ENCODE measurements at regions not wholly inside any gene's neighbourhood (a gene's known extent, or its start where the extent isn't known, plus 50 kb on each side); places are given as distances from the start of the nearest gene placed in this dataset.

GRCh38 chr2:133854603-133855200 lies 286.4 kb upstream of the NCKAP5 start:
- Mint-ChIP-seq H3K4me1 (no peaks in the 10 kb centered on the region), H3K27ac (no peak overlapping the region), H3K27me3 (ENCODE audit: low read depth) (peaks cover 13% of the 10 kb centered on the region), H3K4me3 (no peak overlapping the region), H3K9me3 (peaks cover 25 to 32% of the 10 kb centered on the region in 2 experiments), H3K36me3 (ENCODE audit: insufficient read depth in 1 of 3, low read depth in 3 of 3) (peaks cover 7 to 13% (median 8%) of the 10 kb centered on the region in 3 experiments)
- no CpG with 5 or more reads among the region's 5 CpGs for WGBS (ENCODE audit: extremely low coverage, insufficient read length, low lambda C conversion rate)
- H4K5ac ChIP-seq (ENCODE audit: insufficient read length, low read depth, low read length) = no peak overlapping the region
- no peaks in the 10 kb centered on the region for H3K79me1 ChIP-seq (ENCODE audit: insufficient read depth, low read depth, low read length, poor library complexity, severe bottlenecking)
- no peaks in the 10 kb centered on the region for H3K23me2 ChIP-seq (ENCODE audit: insufficient read length, low read depth, low read length, poor library complexity, severe bottlenecking)
- H3T11ph ChIP-seq (ENCODE audit: low read length) = no peak overlapping the region
- no peaks in the 10 kb centered on the region for H3K4me1 ChIP-seq (ENCODE audit: insufficient read depth, low read length)
- H3K79me2 ChIP-seq (ENCODE audit: insufficient read depth, low read length) = no peaks in the 10 kb centered on the region
- H2AK5ac ChIP-seq (ENCODE audit: insufficient read length, low read length) = no peak overlapping the region
- no peak overlapping the region for H4K8ac ChIP-seq (replicated peaks; ENCODE audit: insufficient read length, low read depth, low read length)
- no peaks in the 10 kb centered on the region for H4K20me1 ChIP-seq (ENCODE audit: control insufficient read depth, insufficient read depth, insufficient read length)
- no peak overlapping the region for H2BK20ac ChIP-seq (ENCODE audit: low read depth, low read length, poor library complexity, severe bottlenecking)
- no peak overlapping the region for H3K23ac ChIP-seq (ENCODE audit: insufficient read length, low read depth, low read length)
- no peak overlapping the region for H3K4me2 ChIP-seq (ENCODE audit: insufficient read depth, insufficient read length, low read length)
- H2AFZ ChIP-seq (ENCODE audit: low read length) = no peak overlapping the region
- H3K18ac ChIP-seq (ENCODE audit: insufficient read length, low read depth, low read length) = no peak overlapping the region
- H3K14ac ChIP-seq (ENCODE audit: insufficient read depth, low read length) = no peak overlapping the region
- H4K91ac ChIP-seq (ENCODE audit: insufficient read length, low read depth, low read length) = no peak overlapping the region
- H3K27me3 ChIP-seq (ENCODE audit: insufficient read depth, low read length) = no peaks in the 10 kb centered on the region
- H3K9me3 ChIP-seq (ENCODE audit: control insufficient read depth, low read depth, low read length) = peaks cover 4% of the 10 kb centered on the region
- TF ChIP-seq CTCF (conservative IDR thresholded peaks at IDR 0.05) = no peak
- DNase-seq = no peak
- no peak overlapping the region for H2BK12ac ChIP-seq (ENCODE audit: insufficient read length, low read depth, low read length)
- H3K9ac ChIP-seq (ENCODE audit: extremely low read depth, insufficient read length, low read length) = no peak overlapping the region
- no peak overlapping the region for H2BK5ac ChIP-seq (ENCODE audit: insufficient read length, low read length)
- H2BK120ac ChIP-seq (ENCODE audit: low read depth, low read length, poor library complexity, severe bottlenecking) = no peak overlapping the region
- no peak overlapping the region for H3K27ac ChIP-seq (ENCODE audit: insufficient read length, low read depth, low read length)
- no peak overlapping the region for H3K56ac ChIP-seq (ENCODE audit: insufficient read length, low read depth, low read length)
- no peak overlapping the region for H2BK15ac ChIP-seq (ENCODE audit: low read depth, low read length)
- H3K4ac ChIP-seq (ENCODE audit: low read depth, low read length) = no peak overlapping the region
